ENCODE measurements at regions not wholly inside any gene's neighbourhood (a gene's known extent, or its start where the extent isn't known, plus 50 kb on each side); places are given as distances from the start of the nearest gene placed in this dataset.

GRCh38 chr9:87096506-87096905 lies 149.2 kb upstream of the GAS1 start:
- H3K27me3 ChIP-seq, result peaks cover 0 to 7% (median 0%) of the 10 kb centered on the region in 9 donors
- peaks cover 0 to 5% (median 0%) of the 10 kb centered on the region in 12 donors for H3K9me3 ChIP-seq
- ATAC-seq (no peak), DNase-seq (no peak)
- no peaks in the 10 kb centered on the region for H3K36me3 ChIP-seq
- no peak overlapping the region for H3K27ac ChIP-seq
- TF ChIP-seq CTCF (IDR thresholded peaks at IDR 0.05) (no peak), POLR2A (IDR thresholded peaks at IDR 0.05) (no peak)
- H3K4me1 ChIP-seq, result peaks cover 0 to 7% (median 0%) of the 10 kb centered on the region in 12 donors
- H3K4me3 ChIP-seq, result no peak overlapping the region
- intact Hi-C loops (cut with DNase I), result no loop called here
- 83 to 88% (median 85%) methylated on average over 2 of the region's 2 CpGs for WGBS, 4 donors

GRCh38 chr9:87097238-87097637 lies 149.9 kb upstream of the GAS1 start:
- no peak for ATAC-seq
- no peaks in the 10 kb centered on the region for H3K36me3 ChIP-seq
- peaks cover 0 to 7% (median 0%) of the 10 kb centered on the region in 12 donors for H3K4me1 ChIP-seq
- TF ChIP-seq POLR2A (IDR thresholded peaks at IDR 0.05) (no peak), CTCF (IDR thresholded peaks at IDR 0.05) (no peak)
- no peak overlapping the region for H3K27ac ChIP-seq
- intact Hi-C loops (cut with DNase I), result no loop called here
- H3K4me3 ChIP-seq, result no peak overlapping the region
- peaks cover 0 to 5% (median 0%) of the 10 kb centered on the region in 12 donors for H3K9me3 ChIP-seq
- 71 to 75% (median 74%) methylated on average over 3 of the region's 3 CpGs for WGBS, 4 donors
- peaks cover 0 to 7% (median 0%) of the 10 kb centered on the region in 9 donors for H3K27me3 ChIP-seq
- no peak for DNase-seq

GRCh38 chr9:87099407-87099806 lies 152.1 kb upstream of the GAS1 start:
- Histone ChIP-seq H3K4me1 (peaks cover 0 to 7% (median 0%) of the 10 kb centered on the region in 12 donors), H3K27ac (no peak overlapping the region), H3K27me3 (peaks cover 0 to 7% (median 0%) of the 10 kb centered on the region in 9 donors), H3K4me3 (no peak overlapping the region), H3K9me3 (no peaks in the 10 kb centered on the region), H3K36me3 (no peaks in the 10 kb centered on the region)
- WGBS, 4 donors, result 47 to 67% (median 54%) methylated on average over 1 of the region's 1 CpG
- TF ChIP-seq CTCF (IDR thresholded peaks at IDR 0.05) (no peak), POLR2A (IDR thresholded peaks at IDR 0.05) (no peak)
- intact Hi-C loops (cut with DNase I), result no loop called here
- DNase-seq (no peak), ATAC-seq (peak in 1 of 4 donors; percentile 16)

- Histone ChIP-seq H3K4me3 (no peak overlapping the region), H3K4me1 (peaks cover 0 to 7% (median 0%) of the 10 kb centered on the region in 12 donors), H3K27me3 (peaks cover 0 to 7% (median 0%) of the 10 kb centered on the region in 9 donors), H3K27ac (no peak overlapping the region), H3K9me3 (no peaks in the 10 kb centered on the region), H3K36me3 (no peaks in the 10 kb centered on the region)
- intact Hi-C loops (cut with DNase I), result no loop called here
- ATAC-seq (no peak), DNase-seq (no peak)
- WGBS, 4 donors, result 10 to 17% (median 15%) methylated on average over 1 of the region's 1 CpG
- no peak for TF ChIP-seq POLR2A (IDR thresholded peaks at IDR 0.05)
These were observed 152.7 kb upstream of the GAS1 start for GRCh38 chr9:87100001-87100400.

GRCh38 chr9:87102126-87102525 lies 154.8 kb upstream of the GAS1 start:
- intact Hi-C loops (cut with DNase I), result no loop called here
- no peak overlapping the region for H3K27ac ChIP-seq
- WGBS, 4 donors, result 91 to 94% (median 91%) methylated on average over 4 of the region's 4 CpGs

More at GRCh38 chr9:87102126-87102525, 154.8 kb upstream of the GAS1 start:
- Histone ChIP-seq H3K4me3 (no peak overlapping the region), H3K9me3 (no peaks in the 10 kb centered on the region), H3K27me3 (peaks cover 0 to 7% (median 0%) of the 10 kb centered on the region in 9 donors), H3K36me3 (no peaks in the 10 kb centered on the region), H3K4me1 (peaks cover 0 to 7% (median 0%) of the 10 kb centered on the region in 12 donors)
- ATAC-seq, result no peak
- TF ChIP-seq POLR2A (IDR thresholded peaks at IDR 0.05) (no peak), CTCF (IDR thresholded peaks at IDR 0.05) (no peak)
- no peak for DNase-seq

Data from heart left ventricle (tissue), 16 donors.